AG20443 (cell line): ENCODE measurements at regions not wholly inside any gene's neighbourhood (a gene's known extent, or its start where the extent isn't known, plus 50 kb on each side); places are given as distances from the start of the nearest gene placed in this dataset.
"Not testable (repeated sequence)": the region's sequence is repeated elsewhere in the genome, so short reads cannot be mapped to it uniquely, and the experiment has no call there.

Experiments used
- DNase-seq: peaks from one replicate; pipeline ENCODE4 v3.0.0; 2012; ENCODE audit warnings: low spot score, mixed read lengths

- DNase-seq, result no peak
Measured at GRCh38 chr4:94152466-94152865, 55.2 kb upstream of the SMARCAD1 start.

- DNase-seq, result not testable (repeated sequence)
Measured at GRCh38 chr4:94155404-94155803, 52.3 kb upstream of the SMARCAD1 start.

- DNase-seq, result no peak
Measured at GRCh38 chr4:94156826-94157225, 50.8 kb upstream of the SMARCAD1 start.
